NCI-H1417 (cell line): ENCODE measurements at regions not wholly inside any gene's neighbourhood (a gene's known extent, or its start where the extent isn't known, plus 50 kb on each side); places are given as distances from the start of the nearest gene placed in this dataset.

Experiments used
- DNase-seq, 3 experiments: peaks; one replicate each; lab custom pipeline; 2025; lab: John Stamatoyannopoulos, UW

DNA sequence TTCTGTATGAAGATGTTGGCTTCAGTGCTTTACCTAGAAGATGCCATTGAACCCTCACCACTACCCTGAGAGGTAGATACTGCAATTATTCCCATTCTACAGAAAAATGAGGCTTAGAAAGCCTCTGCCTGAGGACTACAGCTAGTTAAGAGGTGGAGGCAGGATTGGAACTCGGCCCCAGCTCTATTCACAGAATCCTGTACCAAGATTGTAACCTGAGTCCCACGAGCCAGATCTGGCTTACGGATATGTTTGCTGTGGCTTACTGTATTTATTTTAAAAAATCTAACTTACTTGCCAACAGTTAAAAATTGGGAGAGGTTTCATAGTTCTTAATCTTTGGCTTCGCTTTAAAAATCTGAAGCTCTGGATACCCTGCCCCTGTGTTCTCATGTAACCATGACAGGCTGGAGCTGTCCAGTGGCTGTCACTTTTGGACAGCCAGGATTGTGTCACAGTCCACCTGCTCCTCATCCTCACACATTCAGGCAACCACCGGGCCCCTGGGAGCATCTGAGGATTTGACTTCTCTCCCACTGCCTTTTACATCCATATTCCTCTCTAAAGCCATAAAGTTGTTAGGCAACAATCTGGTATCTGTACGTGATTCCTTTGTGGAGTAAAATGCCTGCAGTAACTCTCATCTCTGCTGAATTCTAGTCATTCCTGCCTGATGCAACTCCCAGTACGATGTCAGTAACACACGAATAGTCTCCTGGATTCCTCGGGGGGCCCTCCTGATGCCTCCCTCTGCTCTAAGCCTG, 160.8 kb upstream of the SERP2 start:
- no peak for DNase-seq

DNA sequence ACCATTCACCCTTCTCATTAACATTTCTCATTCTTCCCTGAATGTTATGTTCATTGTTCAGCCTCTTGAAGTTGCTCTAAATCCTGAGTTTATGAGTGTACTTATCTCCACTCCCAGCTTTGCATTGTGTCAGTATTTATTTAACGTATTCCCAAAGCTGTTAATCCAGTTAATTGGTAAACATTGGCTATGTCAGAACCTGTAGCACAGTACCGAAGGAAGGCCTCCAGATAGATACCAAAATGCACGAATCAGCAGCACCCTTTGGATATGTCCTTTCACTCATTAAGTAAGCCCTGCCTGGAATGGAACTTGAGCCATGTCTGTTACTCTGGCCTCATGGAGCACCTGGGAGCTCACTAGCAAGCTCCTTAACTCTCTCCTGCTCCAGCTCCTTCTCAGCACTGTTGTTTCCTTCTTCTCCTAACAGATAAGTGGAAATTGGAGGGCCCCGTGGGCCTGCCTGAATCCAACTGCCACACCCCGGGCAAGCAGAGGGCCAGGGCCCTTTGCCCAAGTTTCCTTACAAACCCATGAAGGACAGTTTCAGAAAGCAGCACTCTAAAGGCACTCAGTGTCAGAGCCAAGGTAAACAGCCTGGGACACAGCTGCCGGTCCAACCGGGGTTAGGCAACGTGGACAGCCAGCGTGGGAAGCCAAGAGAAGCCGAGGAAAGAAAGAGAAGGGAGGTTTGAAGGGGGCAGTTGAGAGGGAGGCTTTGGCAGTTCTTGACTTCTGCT, 155.0 kb upstream of the SERP2 start:
- DNase-seq, result peak; percentile 35 to 90 (median 81)

DNA sequence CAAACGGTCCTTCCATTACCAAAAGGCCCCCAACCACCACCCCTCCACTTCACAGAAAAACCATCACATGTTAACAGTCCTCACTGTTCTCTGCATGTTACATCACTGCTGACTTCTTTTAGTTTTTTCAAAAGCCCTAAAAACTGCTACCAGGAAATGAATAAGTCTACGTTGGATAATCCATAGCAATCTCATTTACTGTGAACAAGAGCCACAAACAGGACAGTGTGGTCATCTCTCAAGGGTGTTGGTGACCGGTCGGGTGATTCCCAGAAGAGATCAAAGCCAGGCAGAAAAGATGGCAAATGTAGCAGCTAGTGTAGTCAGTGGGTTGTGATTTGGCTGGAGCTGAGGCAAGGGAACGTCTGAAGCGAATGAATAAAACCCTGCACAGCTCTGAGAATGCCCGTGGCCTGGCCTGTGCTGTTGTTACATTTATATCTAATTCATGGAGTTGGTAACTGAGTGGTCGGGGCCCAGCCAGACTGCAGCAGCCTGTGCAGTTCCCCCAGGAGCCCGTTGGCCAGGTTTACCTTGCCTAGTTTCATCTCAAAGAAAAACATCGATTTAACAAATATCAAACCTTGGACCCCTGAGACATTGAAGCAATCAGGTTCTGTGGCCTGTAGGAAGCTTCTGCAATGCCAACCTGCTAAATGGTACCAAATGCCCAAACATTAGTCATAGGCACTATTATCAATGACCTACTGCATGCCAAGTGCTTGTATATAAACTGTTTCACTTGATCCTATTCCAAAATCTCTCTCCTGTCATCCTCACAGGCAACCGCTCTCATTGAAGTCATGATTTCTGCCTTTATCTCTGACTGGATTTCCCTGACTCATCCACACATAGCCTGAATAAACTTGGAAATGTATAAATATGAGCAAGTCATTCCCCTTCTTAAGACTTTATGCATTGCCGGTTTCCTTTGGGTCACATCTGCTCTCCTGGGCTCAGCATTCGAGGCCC, 153.8 kb upstream of the SERP2 start:
- DNase-seq, result no peak

DNA sequence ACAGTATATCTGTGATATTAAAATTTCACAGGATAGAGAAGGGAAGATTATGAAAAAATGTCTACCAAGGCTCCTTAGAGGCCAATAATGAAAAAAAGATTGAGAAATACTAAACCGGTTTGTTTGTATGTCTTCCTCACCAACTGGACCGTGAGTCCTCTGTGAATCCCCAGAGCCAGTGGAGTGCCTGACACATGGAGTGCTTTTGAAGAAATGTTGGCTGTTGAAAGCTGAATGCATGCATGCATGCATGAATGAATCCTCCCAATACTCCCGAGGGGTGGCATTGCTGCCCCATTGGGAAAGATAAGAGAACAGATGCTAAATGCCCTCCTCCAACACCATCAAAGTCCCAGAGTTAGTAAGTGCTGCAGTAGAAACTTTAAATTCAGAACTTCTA, 152.7 kb upstream of the SERP2 start:
- DNase-seq, result peak in 1 of 3 experiments; percentile 74

DNA sequence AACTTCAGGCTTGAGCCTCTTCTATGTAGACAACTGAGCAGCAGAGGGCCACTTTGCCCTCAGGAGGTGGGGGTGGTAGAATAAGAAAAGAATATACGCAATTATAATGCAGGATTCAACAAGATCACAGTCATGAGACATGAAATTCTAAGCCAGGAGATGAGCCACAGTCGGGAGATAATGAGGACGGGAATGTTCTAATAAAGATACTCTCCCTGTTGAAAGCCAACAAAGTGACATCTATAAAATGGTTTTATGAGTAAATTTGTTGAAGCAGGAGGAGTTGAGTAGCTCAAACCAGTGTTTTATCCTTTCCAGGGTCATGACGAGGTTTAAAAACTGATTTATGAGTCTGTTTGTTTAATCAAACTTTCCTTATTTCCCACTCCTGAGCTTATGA, 152.0 kb upstream of the SERP2 start:
- DNase-seq, result peak in 1 of 3 experiments; percentile 21

DNA sequence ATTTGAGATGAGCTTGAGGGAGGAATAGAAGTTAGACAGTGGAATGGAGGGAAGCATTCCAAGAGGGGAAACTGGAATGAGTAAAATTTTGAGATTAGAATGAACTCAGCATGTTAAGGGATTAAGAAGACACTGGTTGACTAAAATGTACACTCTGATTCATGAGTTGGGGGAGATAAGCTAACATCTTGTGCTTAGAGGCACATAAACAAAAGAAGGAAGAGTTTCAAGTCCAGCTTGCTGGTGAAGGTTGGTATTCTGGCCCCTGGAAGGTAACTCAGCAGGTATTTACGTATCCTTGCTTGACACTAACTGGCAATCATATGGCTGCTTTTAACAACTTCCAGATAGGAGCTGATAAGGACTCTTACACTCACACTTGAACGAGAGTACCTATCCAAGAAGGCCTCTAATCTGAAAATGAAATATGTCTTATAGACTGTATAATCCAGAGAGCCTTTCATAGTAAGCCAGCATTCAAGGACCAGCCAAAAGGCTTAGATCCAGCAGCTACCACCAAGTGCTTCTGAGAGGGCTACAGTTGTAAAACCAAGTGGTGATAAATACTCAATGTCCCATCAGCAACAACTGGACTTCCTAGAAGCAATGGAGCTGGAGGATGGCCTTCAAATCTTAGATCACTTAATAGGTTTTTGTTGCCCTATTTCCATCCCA, 149.7 kb upstream of the SERP2 start:
- DNase-seq, result no peak

DNA sequence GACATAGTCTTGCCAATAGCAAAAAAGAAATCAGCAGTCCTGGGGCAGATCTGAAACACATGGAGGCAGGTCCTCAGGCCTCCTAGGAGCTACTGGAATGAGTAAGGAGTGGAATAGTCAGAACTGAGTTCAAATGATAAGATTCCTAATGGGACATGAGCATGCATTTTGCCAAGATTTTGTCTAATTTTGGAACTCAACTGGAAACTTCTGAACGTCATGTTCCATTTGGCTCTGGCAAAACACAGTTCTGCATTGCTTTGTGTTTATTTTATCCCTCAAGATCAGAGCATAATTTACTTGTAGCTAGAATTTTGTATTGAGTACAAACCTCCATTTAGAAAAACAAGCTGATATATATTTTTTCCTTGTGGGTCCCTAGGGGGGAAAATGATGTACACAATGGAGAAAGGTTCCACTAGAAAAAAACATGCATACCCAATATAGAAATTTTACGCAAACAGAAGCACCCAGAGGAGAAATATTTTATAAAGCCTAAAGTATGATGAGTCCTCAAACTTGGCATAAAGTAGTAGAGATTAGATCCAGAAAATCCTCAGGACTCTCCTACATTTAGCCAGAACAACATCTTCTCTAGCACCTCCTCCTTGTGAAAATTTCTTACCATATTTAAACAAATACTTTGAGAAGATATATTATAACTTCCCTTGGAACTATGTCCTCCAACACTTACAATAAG, 149.0 kb upstream of the SERP2 start:
- no peak for DNase-seq

DNA sequence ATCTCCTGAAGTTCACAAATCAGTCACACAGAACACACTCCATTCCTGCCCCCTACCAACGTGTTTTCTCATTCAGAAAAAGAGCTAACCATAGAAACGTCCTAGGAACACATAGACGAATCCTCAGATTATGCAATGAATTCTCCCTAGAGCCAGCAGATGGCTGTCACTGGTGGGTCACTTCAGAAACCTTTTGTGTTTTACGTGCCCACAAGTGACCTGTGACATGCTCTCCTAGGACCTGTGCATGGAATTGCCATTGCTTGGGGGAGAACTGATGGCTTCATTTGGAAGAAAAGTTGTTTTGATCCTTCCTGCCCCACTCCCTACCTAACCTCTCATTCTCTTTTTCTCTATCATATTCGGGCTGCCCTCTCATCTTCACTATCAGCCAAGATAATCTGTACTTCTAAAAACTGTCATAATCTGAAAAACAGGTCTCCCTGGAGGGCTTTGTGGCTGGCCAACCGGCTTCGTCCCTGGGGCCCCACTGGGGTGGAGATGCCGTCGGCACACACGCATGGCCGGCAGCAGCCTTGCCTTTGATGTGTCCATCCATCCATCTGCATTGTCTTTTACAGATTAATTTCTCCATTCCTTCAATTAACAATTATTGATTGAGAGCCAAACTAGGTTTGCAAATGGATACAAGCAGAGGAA, 144.1 kb upstream of the SERP2 start:
- DNase-seq, result no peak

DNA sequence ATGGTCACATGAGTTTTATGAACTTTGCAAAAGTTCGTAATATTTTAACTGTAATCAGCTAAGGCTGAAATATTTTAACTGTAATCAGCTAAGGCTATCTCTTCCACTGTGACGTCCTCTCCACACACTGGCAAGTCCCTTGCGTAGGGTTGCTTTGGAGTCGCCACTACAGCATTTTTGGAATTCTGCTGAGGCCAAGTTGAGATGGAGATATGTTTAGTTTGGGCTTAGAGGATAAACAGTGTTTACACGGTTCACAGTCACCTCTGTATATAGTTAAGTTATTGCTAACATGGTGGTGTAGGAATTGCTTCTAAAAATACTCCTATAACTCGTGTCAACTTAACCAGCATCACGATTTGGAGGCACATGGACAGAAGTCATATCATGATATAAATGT, 143.6 kb upstream of the SERP2 start:
- DNase-seq, result no peak

DNA sequence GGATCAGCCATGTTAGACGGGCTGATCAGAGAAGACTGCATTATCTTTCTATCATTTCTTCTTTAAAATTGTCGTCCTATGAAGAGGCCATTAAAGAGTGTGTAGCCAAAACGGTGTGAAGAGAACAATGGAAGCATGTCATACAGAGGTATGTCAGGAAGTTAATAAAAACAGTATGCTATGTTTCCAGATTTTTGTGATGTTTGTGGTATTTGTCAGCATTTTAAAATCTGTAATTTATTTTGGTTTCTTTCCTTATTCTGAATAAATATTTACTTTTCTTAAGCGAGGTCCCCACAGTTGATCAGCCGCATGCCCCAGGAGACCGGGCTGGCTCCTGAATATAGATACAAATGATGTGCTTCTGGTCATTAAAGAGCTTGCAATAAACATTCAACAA, 142.9 kb upstream of the SERP2 start:
- no peak for DNase-seq

DNA sequence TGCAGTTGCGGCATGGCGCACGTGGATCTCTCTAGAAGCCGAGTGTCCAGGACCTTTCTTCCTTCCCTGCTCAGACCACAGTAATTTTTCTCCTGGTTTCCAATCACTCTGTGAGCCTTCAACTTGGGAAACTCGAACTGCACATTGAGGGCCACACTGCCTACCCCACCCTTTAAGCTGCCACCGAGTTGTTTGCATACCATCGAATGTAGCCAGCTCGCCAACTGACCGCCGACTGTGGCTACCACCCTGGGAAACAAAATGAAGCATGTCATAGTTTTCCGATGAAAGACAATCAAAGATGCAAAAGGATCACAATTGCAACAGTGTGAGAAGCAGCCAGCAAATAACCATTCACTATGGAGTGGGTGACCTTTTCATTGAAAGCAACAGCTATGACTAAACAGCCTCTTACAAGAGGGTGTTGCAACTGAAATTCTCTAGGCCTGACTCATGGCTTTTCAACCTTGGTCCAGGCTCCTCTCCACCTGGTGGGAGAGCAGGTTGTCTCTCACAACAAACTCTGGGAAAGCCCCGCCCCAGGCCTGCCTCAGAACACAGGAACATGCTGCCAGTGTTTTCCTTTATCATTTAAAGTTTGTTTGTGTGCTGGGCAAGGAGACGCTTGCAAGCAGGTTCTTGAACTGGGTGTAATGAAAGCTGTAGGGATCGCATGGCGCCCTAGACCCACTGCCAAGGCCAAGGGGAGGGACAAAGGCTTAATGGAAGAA, 141.7 kb upstream of the SERP2 start:
- DNase-seq, result peak in 1 of 3 experiments; percentile 60

DNA sequence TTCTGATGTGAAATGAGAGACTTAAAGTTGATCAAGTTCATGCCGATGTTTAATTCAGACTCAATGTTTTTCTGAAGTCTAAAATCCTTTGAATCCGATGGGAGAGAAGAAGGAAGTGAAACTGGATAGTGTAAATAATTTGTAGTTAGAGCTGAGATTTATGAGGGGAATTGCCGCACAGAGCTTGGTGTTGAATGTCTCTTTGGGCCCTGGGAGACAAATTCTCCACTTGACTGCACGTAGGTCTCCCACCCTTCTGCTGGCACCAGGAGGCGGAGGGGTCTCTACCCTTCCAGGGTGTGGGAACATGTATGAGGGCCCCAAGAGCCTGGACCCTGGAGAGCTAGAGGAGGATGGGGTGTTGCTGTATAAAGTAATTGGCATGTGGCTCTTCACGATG, 140.8 kb upstream of the SERP2 start:
- DNase-seq, result no peak

DNA sequence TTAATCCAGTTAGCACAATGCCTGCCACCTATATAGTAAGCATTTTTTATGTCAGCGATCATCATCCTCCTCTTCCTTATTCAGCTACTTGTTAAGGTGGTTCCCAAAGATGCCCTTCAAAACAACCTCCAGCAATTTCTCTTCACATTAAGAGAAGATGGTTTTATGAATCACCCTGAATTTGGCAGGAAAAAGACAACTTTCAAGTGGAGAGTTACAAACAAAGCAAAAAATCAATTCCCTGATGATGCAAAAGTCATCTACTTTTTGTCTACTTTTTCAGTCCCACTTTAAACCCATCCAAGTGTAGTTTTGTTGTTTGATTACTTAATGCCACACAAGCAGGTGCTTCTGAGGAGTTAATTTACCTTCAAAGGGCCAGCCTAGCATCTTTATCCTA, 139.1 kb upstream of the SERP2 start:
- no peak for DNase-seq

DNA sequence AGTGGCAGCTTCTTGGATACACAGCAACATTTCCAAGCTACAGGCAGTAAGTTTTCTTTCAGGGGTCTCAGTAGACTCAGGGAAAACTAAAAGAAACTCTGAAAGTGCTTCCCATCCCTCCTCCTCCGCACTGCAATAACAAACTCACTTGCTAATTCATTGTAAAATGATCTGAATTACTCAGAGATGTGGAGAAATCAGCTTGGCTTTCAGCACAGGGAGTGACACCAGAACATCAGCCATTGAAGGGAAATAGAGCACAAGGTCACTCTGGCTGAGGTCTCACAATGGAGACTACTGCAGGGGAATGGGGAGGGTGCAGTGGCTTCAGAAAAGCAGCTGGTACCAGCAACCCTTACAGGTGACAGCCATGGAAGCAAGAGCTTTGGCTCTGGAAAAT, 137.3 kb upstream of the SERP2 start:
- no peak for DNase-seq

DNA sequence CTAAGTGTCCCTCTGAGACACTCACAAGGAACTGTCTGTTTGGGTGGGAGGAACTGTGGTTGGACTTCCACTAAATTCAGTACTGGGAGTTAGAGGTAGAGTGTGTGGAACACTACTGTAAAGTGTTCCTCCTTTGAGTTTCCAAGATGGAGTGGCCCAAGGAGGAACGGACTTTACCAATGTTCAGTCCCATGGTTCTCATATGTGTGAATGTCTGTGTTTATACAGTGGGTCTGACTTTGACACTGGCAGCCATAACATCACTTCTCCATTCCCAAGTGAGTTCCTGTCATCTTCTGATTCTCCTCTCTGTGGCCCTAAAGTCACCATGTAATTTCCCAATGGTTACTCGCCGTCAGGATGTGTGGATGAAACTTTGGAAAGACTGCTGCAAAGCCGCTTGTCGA, 136.8 kb upstream of the SERP2 start:
- DNase-seq, result no peak

DNA sequence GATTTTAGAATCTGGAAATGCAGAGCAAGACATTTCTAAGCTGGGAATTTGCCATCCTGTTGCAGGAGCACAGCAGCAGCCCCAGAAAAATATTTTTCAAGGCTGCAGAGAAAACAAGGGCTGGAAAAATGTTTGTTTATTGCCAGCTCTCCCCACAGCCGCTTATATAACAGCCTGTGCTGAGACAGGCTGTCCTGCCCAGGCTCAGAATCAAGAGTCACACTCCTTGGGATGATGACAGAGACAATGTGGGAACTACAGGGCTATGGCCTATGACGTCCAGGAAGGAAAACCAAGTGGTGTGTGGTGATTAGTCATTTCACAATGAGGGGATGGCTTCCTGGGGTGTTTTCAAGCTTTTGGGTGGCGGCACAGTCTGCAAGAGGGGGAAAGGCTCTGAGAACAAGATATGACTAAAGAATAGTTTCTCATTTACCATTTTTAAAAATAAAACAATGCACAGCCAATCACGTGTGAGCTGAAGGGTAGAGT, 136.3 kb upstream of the SERP2 start:
- DNase-seq, result no peak

DNA sequence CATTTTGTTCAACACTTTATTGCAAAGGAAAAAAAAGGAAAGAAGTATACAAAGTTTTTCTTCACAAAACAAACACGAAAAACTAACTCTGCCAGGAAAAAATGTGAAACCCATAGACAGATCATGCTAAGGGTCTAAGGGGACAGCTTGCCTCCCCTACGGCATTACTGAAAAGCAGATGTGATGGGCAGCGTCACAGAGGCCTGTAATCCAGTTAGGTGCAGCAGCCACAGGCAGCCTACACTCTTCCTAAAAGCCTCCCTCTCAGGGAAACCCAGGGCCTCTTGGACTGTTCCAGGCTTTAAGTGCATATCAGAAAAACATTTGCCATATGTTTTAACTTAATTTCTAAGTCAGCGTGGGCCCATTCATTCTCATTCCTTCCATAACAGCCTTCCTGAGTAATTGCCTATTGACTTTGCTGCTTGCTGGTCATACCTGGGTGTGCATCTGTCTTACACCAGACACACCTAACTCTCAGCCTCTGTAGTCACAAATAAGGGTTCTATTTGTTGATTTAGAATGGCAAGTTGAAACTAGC, 135.7 kb upstream of the SERP2 start:
- DNase-seq, result peak in 1 of 3 experiments; percentile 2

DNA sequence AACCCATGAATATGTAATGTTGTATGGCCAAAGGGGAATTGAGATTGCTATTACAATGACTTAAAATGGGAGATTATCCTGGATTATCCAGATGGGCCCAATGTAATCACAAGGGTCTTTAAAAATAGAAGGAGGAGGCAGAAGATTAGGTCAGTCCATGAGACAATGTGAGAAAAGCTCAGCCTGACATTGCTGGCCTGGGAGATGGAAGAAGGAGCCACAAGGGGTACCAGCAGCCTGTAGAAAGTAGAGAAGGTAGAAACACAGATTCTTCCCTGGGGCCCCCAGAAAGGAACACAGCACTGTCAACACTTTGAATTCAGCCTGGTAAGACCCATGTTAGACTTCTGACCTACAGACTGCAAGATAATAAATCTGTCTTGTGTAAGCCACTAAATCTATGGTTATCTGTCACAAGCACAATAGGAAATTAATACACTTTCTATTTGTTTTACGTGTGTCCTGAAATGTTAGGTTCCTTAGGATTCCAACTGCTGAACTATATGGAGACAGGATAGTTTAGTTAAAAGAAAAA, 132.9 kb upstream of the SERP2 start:
- peak in 1 of 3 experiments; percentile 37 for DNase-seq

DNA sequence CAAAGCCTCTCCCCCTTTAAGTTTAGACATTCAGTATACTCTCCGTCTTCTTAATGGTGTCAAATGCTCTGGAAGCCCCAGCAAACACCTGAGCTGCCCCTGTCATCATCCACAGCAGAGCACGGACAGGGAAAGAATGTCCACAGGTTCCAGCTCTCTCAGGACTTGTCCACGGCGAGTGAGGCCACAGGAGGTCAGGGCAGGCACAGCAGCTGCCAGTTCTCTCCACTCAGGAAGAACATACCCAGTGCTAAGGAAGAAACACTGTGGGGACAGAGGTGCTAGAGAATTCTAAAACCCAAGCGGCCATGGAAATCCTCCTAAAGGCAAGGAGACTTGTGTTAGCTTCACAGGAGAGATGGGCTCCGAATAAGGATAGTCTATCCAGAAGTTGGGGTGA, 132.0 kb upstream of the SERP2 start:
- DNase-seq, result no peak
